ENCODE measurements at regions not wholly inside any gene's neighbourhood (a gene's known extent, or its start where the extent isn't known, plus 50 kb on each side); places are given as distances from the start of the nearest gene placed in this dataset.

- Histone ChIP-seq H3K27ac (ENCODE audit: poor library complexity, severe bottlenecking) (peak overlapping the region; percentile 10), H3K4me3 (ENCODE audit: severe bottlenecking) (no peak overlapping the region), H3K4me1 (ENCODE audit: insufficient read depth, poor library complexity, severe bottlenecking) (peaks cover 29% of the 10 kb centered on the region), H3K36me3 (ENCODE audit: low read depth) (no peaks in the 10 kb centered on the region), H3K9me3 (ENCODE audit: severe bottlenecking) (no peaks in the 10 kb centered on the region), H3K27me3 (ENCODE audit: insufficient read depth, poor library complexity, severe bottlenecking) (no peaks in the 10 kb centered on the region)
- DNase-seq (ENCODE audit: low spot score), result no peak
- no peak for TF ChIP-seq CTCF (IDR thresholded peaks at IDR 0.05; ENCODE audit: poor library complexity, severe bottlenecking)
- no peak for ATAC-seq (ENCODE audit: low read depth)
These were observed 192.8 kb downstream of the SLC7A11 start for GRCh38 chr4:138049355-138049754.

- DNase-seq (ENCODE audit: low spot score), result no peak
- H3K36me3 ChIP-seq (ENCODE audit: low read depth), result no peaks in the 10 kb centered on the region
- TF ChIP-seq CTCF (IDR thresholded peaks at IDR 0.05; ENCODE audit: poor library complexity, severe bottlenecking), result no peak
These were observed 194.9 kb downstream of the SLC7A11 start for GRCh38 chr4:138047290-138047689.

GRCh38 chr4:138045036-138045435, 197.1 kb downstream of the SLC7A11 start:
- Histone ChIP-seq H3K9me3 (ENCODE audit: severe bottlenecking) (no peaks in the 10 kb centered on the region), H3K27me3 (ENCODE audit: insufficient read depth, poor library complexity, severe bottlenecking) (no peaks in the 10 kb centered on the region), H3K36me3 (ENCODE audit: low read depth) (no peaks in the 10 kb centered on the region), H3K4me3 (ENCODE audit: severe bottlenecking) (no peak overlapping the region), H3K4me1 (ENCODE audit: insufficient read depth, poor library complexity, severe bottlenecking) (peaks cover 16% of the 10 kb centered on the region), H3K27ac (ENCODE audit: poor library complexity, severe bottlenecking) (peak overlapping the region; percentile 15)
- no peak for TF ChIP-seq CTCF (IDR thresholded peaks at IDR 0.05; ENCODE audit: poor library complexity, severe bottlenecking)
- no peak for DNase-seq (ENCODE audit: low spot score)
- 0 out of 3 replicates have a peak, but pooled peaks have one; percentile 29 for ATAC-seq (ENCODE audit: low read depth)

More at GRCh38 chr4:138047290-138047689, 194.9 kb downstream of the SLC7A11 start:
- H3K4me1 ChIP-seq (ENCODE audit: insufficient read depth, poor library complexity, severe bottlenecking), result peaks cover 17% of the 10 kb centered on the region
- no peak overlapping the region for H3K4me3 ChIP-seq (ENCODE audit: severe bottlenecking)
- H3K27ac ChIP-seq (ENCODE audit: poor library complexity, severe bottlenecking), result no peak overlapping the region
- H3K9me3 ChIP-seq (ENCODE audit: severe bottlenecking), result no peaks in the 10 kb centered on the region
- H3K27me3 ChIP-seq (ENCODE audit: insufficient read depth, poor library complexity, severe bottlenecking), result no peaks in the 10 kb centered on the region
- no peak for ATAC-seq (ENCODE audit: low read depth)

GRCh38 chr4:138039010-138039409, 203.1 kb downstream of the SLC7A11 start:
- no peak for TF ChIP-seq CTCF (IDR thresholded peaks at IDR 0.05; ENCODE audit: poor library complexity, severe bottlenecking)
- Histone ChIP-seq H3K4me1 (ENCODE audit: insufficient read depth, poor library complexity, severe bottlenecking) (peaks cover 20% of the 10 kb centered on the region), H3K27ac (ENCODE audit: poor library complexity, severe bottlenecking) (no peak overlapping the region), H3K36me3 (ENCODE audit: low read depth) (no peaks in the 10 kb centered on the region), H3K27me3 (ENCODE audit: insufficient read depth, poor library complexity, severe bottlenecking) (no peaks in the 10 kb centered on the region), H3K4me3 (ENCODE audit: severe bottlenecking) (no peak overlapping the region), H3K9me3 (ENCODE audit: severe bottlenecking) (no peaks in the 10 kb centered on the region)
- DNase-seq (ENCODE audit: low spot score) (no peak), ATAC-seq (ENCODE audit: low read depth) (peak; percentile 47; the same call in 2 of the 3 replicates)

GRCh38 chr4:138037696-138038095, 204.5 kb downstream of the SLC7A11 start:
- H3K36me3 ChIP-seq (ENCODE audit: low read depth), result no peaks in the 10 kb centered on the region
- TF ChIP-seq CTCF (IDR thresholded peaks at IDR 0.05; ENCODE audit: poor library complexity, severe bottlenecking), result no peak
- H3K27me3 ChIP-seq (ENCODE audit: insufficient read depth, poor library complexity, severe bottlenecking), result no peaks in the 10 kb centered on the region
- no peak for DNase-seq (ENCODE audit: low spot score)
- no peak overlapping the region for H3K4me3 ChIP-seq (ENCODE audit: severe bottlenecking)
- ATAC-seq (ENCODE audit: low read depth), result no peak
- no peaks in the 10 kb centered on the region for H3K9me3 ChIP-seq (ENCODE audit: severe bottlenecking)
- peaks cover 20% of the 10 kb centered on the region for H3K4me1 ChIP-seq (ENCODE audit: insufficient read depth, poor library complexity, severe bottlenecking)
- no peak overlapping the region for H3K27ac ChIP-seq (ENCODE audit: poor library complexity, severe bottlenecking)

All from RWPE2 (cell line).